IPS DF 6.9 (cell line): ENCODE measurements at regions not wholly inside any gene's neighbourhood (a gene's known extent, or its start where the extent isn't known, plus 50 kb on each side); places are given as distances from the start of the nearest gene placed in this dataset.

Experiments used
- DNase-seq: peaks from one replicate; pipeline ENCODE4 v3.0.0-alpha.2; 2013; ENCODE audit warnings: low read depth, low spot score
- H3K27ac ChIP-seq: one replicate; pipeline ENCODE4 v1.5.1; 2013; ENCODE audit warnings: low read length, control low read depth
- H3K27me3 ChIP-seq: 2 replicates; pipeline ENCODE4 v1.6.1; 2013; ENCODE audit warnings: mild to moderate bottlenecking, low read length; ENCODE audit not compliant: control insufficient read depth, insufficient read depth
- H3K36me3 ChIP-seq: 2 replicates; pipeline ENCODE4 v1.6.1; 2013; ENCODE audit warnings: low read length; ENCODE audit not compliant: control insufficient read depth, insufficient read depth
- H3K4me1 ChIP-seq: 2 replicates; pipeline ENCODE4 v1.6.1; 2013; ENCODE audit warnings: low read length; ENCODE audit not compliant: control insufficient read depth, insufficient read depth
- H3K4me3 ChIP-seq: 2 replicates; pipeline ENCODE4 v1.5.1; 2013; ENCODE audit warnings: mild to moderate bottlenecking, low read length
- H3K9me3 ChIP-seq: 2 replicates; pipeline ENCODE4 v1.6.1; 2013; ENCODE audit warnings: low read length, inconsistent platforms; ENCODE audit not compliant: control insufficient read depth, insufficient read depth
- WGBS: extraction: QIAGEN DNeasy Blood & Tissue Kit; methylation state at CpG from one replicate; pipeline ENCODE4 v1.1.7; 2013; ENCODE audit warnings: mixed read lengths, missing lambda C conversion rate; ENCODE audit not compliant: insufficient read length, insufficient coverage; 5-methylcytosine and 5-hydroxymethylcytosine counted together

DNA sequence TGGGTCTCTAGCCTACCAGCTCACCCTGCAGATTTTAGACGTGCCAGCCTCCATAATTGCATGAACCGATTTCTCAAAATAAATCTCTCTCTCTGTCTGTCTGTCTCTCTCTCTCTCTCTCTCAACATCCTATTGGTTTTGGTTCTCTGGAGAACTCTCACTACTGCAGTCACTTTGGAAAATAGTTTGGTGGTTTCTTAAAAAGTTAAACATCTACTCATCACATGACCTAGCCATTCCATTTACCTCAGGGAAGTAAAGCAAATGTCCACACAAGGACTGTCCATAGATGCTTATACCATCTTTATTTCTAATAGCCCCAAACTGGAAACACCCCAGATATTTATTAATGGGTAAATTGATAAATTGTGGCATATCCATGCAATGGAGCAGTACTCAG is 119.5 kb downstream of the SNX19 start:
- H3K27me3 ChIP-seq, result no peaks in the 10 kb centered on the region
- no peaks in the 10 kb centered on the region; the same call in 1 of the 2 replicates for H3K4me1 ChIP-seq
- H3K9me3 ChIP-seq, result no peaks in the 10 kb centered on the region
- no peak overlapping the region for H3K27ac ChIP-seq
- no peak for DNase-seq
- no peaks in the 10 kb centered on the region for H3K36me3 ChIP-seq
- no peak overlapping the region for H3K4me3 ChIP-seq
- no CpG with 5 or more reads among the region's 2 CpGs for WGBS

DNA sequence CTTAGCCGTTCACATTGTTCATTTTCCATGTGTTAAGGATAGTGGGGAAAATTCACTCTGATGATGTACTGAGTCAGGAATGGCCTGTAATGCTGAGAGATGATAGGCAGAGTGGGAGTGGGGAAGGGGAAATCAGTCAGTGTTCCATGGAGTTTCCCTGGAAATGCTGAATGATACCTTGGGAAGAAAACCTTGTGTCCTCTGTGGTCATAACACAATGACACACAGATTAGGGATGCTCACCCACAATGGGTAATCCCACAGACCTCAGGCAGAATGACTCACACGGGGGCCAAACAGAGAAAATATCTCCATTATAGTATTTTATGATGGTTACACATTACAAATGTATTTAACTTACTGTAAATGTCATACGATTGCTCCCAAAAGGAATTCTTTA is 118.0 kb downstream of the SNX19 start:
- no peak for DNase-seq
- WGBS, result no CpG with 5 or more reads among the region's 3 CpGs
- no peaks in the 10 kb centered on the region for H3K4me1 ChIP-seq
- H3K27me3 ChIP-seq, result no peaks in the 10 kb centered on the region
- no peaks in the 10 kb centered on the region for H3K9me3 ChIP-seq
- no peak overlapping the region for H3K4me3 ChIP-seq
- no peak overlapping the region for H3K27ac ChIP-seq
- no peaks in the 10 kb centered on the region for H3K36me3 ChIP-seq

DNA sequence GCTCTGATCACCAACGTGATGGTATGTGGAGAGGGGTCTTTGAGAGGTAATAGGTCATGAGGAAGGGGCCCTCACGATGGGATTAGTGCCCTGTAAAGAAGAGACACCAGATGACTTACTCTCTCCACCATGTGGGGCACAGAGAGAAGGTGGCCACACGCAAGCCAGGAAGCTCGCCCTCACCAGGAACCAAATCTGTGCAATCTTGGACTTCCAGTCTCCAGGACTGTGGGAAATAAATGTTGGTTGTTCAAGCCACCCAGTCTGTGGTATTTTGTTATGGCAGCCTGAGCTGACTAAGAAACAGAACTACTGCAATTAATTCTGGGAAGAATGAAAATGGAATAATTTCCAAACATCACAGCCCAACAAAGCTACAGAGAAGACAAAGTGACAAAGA is 117.5 kb downstream of the SNX19 start:
- no peak overlapping the region for H3K4me3 ChIP-seq

DNA sequence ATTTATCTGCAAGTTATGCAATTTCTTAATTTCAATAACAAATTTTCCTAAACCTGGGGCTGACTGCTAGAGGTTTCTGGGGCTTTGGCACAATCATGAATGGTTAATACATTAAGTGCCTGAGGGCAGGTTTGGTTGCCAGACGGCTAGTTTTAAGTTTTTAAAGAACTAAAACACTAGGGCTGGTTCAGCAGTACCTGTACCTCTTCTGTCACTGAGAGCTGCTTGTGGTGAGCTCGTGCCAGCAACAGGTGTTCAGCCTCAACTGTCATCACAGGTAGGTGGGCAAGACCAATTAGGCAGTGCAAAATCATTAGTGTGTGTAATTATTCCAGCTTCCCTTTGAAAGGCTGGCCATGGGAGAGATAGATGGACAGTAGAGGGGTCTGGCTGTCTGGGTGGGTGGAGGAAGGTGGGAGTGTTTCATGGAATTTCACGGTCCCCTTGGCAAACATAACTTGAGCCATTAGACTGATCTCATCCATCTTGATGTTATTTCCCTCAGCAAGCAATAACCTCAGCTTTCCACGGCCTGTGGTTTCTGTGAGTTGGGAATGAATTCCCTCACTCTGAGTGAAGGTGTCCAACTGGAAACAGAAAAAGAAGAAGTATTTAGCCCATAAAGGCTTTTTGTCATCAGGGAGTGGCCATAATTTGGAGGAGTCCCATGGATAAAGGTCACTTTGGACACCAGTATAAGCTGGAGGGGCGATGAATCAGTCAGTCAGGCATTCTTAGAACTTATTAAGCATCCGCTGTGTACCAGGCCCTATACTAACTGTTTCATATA is 114.8 kb downstream of the SNX19 start:
- Histone ChIP-seq H3K4me1 (peaks cover 1% of the 10 kb centered on the region; the same call in 1 of the 2 replicates), H3K27ac (no peak overlapping the region), H3K4me3 (no peak overlapping the region), H3K27me3 (no peaks in the 10 kb centered on the region), H3K9me3 (no peaks in the 10 kb centered on the region), H3K36me3 (no peaks in the 10 kb centered on the region)
- no peak for DNase-seq
- no CpG with 5 or more reads among the region's 6 CpGs for WGBS

More for the DNA sequence above, 117.5 kb downstream of the SNX19 start:
- Histone ChIP-seq H3K36me3 (no peaks in the 10 kb centered on the region), H3K9me3 (no peaks in the 10 kb centered on the region), H3K27me3 (no peaks in the 10 kb centered on the region), H3K27ac (no peak overlapping the region), H3K4me1 (no peaks in the 10 kb centered on the region)
- no peak for DNase-seq
- no CpG with 5 or more reads among the region's 4 CpGs for WGBS

DNA sequence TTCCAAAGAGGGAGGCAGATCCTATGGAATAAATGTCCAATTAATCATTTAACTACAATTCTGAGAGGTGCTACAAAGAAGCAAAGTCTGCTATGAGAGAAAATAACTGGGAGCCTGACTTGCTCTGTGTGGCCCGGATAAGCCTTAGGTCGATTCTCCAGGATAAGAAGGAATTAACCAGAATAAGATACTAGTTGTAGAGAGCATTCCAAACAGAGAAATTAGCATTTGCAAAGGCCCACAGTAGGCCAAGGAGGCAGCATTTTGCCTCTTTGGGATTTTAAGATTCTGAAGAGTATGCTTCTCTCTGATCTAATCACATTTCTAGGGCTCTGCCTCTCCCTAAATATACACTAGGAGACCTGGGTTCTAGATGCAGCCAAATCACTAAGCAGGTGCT is 113.7 kb downstream of the SNX19 start:
- H3K9me3 ChIP-seq, result no peaks in the 10 kb centered on the region
- H3K36me3 ChIP-seq, result no peaks in the 10 kb centered on the region
- no peak for DNase-seq
- no peak overlapping the region for H3K4me3 ChIP-seq
- H3K27ac ChIP-seq, result no peak overlapping the region
- H3K4me1 ChIP-seq, result peaks cover 1% of the 10 kb centered on the region; the same call in 1 of the 2 replicates
- no peaks in the 10 kb centered on the region for H3K27me3 ChIP-seq
- WGBS, result no CpG with 5 or more reads among the region's 2 CpGs

DNA sequence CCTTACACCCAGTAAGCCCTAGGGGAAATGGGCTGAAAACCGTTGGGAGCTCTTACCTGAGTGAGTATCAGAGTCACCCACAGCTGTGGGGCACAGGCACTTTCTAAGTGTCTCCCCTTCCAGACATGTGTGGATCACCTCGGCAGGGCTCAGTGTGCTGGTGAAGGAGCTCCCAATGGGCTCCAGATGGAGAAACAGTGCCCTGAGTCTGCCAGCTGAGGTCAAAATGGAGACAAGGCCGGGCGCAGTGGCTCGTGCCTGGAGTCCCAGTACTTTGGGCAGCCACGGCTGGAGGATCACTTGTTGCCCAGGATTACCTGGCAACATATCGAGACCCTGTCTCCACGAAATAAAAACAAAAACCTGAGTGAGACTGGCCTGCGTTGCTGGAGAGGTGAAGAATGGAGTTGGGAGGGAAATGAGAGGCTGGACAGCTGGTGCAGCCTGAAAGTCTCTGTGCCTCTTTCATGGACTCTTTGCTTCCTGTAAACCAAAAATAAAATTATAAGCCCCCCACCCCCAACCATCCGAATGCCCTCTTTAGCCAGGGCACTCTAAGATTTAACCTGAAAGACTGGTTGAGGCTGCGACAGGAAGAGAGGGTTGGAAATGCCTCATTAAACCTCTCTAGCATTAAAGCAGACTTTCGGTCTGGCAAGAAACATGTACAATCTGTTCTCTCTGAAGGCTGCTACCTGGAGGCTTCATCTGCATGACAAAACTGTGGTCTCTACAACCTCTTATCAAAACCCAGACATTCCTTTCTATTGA is 111.8 kb downstream of the SNX19 start:
- no peaks in the 10 kb centered on the region for H3K9me3 ChIP-seq
- H3K27ac ChIP-seq, result no peak overlapping the region
- no CpG with 5 or more reads among the region's 12 CpGs for WGBS
- DNase-seq, result no peak
- no peaks in the 10 kb centered on the region for H3K36me3 ChIP-seq
- H3K4me3 ChIP-seq, result no peak overlapping the region
- no peaks in the 10 kb centered on the region for H3K27me3 ChIP-seq
- H3K4me1 ChIP-seq, result peaks cover 1% of the 10 kb centered on the region; the same call in 1 of the 2 replicates

DNA sequence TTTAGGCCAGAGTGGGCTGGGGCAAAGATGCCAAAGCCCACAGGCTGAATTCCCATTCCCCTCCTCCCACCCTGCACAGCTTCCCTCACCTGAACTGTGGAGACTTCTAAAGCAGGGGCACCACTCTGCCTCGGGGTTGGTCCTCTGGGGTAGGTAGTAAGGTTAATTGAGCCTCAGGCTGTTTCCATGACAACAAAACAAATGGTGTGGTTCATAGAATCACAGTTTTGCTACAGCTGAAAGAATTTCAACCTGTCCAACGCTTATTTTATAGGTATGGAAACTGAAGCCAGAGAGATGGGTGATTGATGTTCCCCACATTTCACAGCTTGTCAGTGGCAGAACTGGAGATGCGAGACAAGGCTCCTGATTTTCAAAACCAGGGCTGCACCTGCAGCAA is 109.5 kb downstream of the SNX19 start:
- WGBS, result no CpG with 5 or more reads among the region's 3 CpGs
- Histone ChIP-seq H3K36me3 (no peaks in the 10 kb centered on the region), H3K27ac (no peak overlapping the region), H3K9me3 (no peaks in the 10 kb centered on the region), H3K4me3 (no peak overlapping the region), H3K27me3 (no peaks in the 10 kb centered on the region), H3K4me1 (peaks cover 1% of the 10 kb centered on the region; the same call in 1 of the 2 replicates)
- no peak for DNase-seq

DNA sequence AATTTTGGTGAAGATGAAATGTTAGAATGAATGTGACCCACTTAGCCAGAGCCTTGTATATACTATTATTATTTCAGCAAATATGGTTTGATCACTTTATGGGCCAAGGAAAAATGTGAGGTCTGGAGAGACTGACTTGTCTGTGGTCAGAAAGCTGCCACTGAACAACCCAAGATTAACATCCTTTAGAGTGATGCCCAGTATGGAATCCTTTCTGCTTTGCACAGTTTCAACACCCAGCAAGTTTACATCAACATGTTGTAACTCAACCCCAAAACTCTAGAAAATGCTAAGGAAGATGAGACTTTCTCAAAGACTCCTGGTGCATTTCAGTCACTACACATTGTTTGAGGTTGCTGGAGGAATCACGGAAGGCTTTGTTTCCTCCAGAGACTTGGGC is 107.7 kb downstream of the SNX19 start:
- WGBS, result no CpG with 5 or more reads among the region's 1 CpG
- H3K4me1 ChIP-seq, result peaks cover 1% of the 10 kb centered on the region; the same call in 1 of the 2 replicates
- no peak overlapping the region for H3K4me3 ChIP-seq
- no peaks in the 10 kb centered on the region for H3K27me3 ChIP-seq
- DNase-seq, result no peak
- no peaks in the 10 kb centered on the region for H3K36me3 ChIP-seq
- H3K27ac ChIP-seq, result no peak overlapping the region
- H3K9me3 ChIP-seq, result no peaks in the 10 kb centered on the region

DNA sequence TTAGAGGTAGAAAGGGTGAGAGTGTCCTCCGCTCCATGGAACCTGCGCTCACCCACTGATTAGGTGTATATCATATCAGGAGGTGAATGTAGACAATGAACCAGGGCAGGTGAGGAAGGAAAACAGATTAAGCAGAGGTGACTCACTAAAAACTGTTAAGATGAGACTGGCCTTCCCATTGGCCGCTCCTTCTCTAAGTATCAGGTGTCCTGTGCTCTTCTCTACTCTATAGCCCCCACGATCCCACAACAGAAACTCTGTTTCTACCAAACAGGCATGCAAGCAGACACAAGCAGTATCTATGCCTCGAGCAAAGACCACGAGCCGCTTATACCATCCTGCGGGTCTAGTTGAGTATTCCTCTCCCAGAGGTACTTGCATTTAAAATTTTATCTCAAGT is 103.1 kb downstream of the SNX19 start:
- DNase-seq, result no peak
- no peaks in the 10 kb centered on the region for H3K36me3 ChIP-seq
- no CpG with 5 or more reads among the region's 8 CpGs for WGBS
- no peaks in the 10 kb centered on the region for H3K27me3 ChIP-seq
- H3K4me3 ChIP-seq, result no peak overlapping the region
- 0 out of 2 replicates have a peak, but pooled peaks cover 1% of the 10 kb centered on the region for H3K4me1 ChIP-seq
- H3K9me3 ChIP-seq, result no peaks in the 10 kb centered on the region
- no peak overlapping the region for H3K27ac ChIP-seq

DNA sequence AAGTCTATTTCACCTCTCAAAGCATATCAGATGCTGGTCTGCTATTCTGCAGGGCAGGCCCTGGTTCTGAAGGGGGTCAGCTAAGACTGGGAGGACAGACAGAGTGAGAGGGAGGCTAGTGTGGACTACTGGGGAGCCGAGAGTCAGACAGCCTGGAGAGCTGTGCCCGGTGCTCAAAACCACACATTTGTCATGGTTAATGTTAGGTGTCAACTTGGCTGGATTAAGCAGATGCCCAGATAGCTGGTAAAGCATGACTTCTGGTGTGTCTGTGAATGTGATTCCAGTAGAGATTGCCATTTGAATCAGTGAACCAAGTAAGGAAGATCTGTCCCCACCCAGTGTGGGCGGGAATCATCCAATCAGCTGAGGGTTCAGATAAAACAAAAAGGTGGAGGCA is 102.6 kb downstream of the SNX19 start:
- no CpG with 5 or more reads among the region's 3 CpGs for WGBS
- Histone ChIP-seq H3K27ac (no peak overlapping the region), H3K4me3 (no peak overlapping the region), H3K36me3 (no peaks in the 10 kb centered on the region), H3K9me3 (no peaks in the 10 kb centered on the region), H3K4me1 (0 out of 2 replicates have a peak, but pooled peaks cover 1% of the 10 kb centered on the region), H3K27me3 (no peaks in the 10 kb centered on the region)
- DNase-seq, result no peak
